Kidney (tissue), 13 donors: ENCODE measurements at regions not wholly inside any gene's neighbourhood (a gene's known extent, or its start where the extent isn't known, plus 50 kb on each side); places are given as distances from the start of the nearest gene placed in this dataset.

ENCODE experiments used
- DNase-seq, 5 donors: peaks; one replicate each; pipeline ENCODE4 v3.0.0-alpha.2; 2013 to 2020
- FAIRE-seq: peaks from 2 replicates; lab custom pipeline; 2012; peaks lifted over from hg19 to GRCh38; lab: Jason Lieb, UNC
- H3K27ac ChIP-seq, 2 donors: one replicate each; pipeline ENCODE4 v1.7.0; 2013; ENCODE audit warnings: low read depth in 2 of 2, low read length in 2 of 2, inconsistent platforms in 1 of 2
- H3K27me3 ChIP-seq: one replicate; pipeline ENCODE4 v1.7.1; 2013; ENCODE audit warnings: low read length, inconsistent platforms; ENCODE audit not compliant: control insufficient read depth, insufficient read depth
- H3K36me3 ChIP-seq, 3 donors: one replicate each; pipeline versions ENCODE4 v1.7.0 to v1.7.1; 2013; ENCODE audit warnings: low read length in 3 of 3, control low read depth in 1 of 3, inconsistent platforms in 1 of 3; ENCODE audit not compliant: insufficient read depth in 3 of 3, control insufficient read depth in 2 of 3
- H3K4me1 ChIP-seq, 3 donors: one replicate each; pipeline versions ENCODE4 v1.7.0 to v1.7.1; 2013; ENCODE audit warnings: low read length in 3 of 3, inconsistent platforms in 1 of 3, low read depth in 1 of 3; ENCODE audit not compliant: control insufficient read depth in 2 of 3, insufficient read depth in 2 of 3
- H3K4me3 ChIP-seq, 3 donors: one replicate each; pipeline versions ENCODE4 v1.7.0 to v1.8.1; 2013; ENCODE audit warnings: low read length in 3 of 3, control low read depth in 1 of 3, inconsistent platforms in 1 of 3
- H3K9ac ChIP-seq, 3 donors: one replicate each; pipeline versions ENCODE4 v1.7.0 to v1.7.1; 2013; ENCODE audit warnings: low read length in 3 of 3, control low read depth in 1 of 3, inconsistent platforms in 1 of 3
- H3K9me3 ChIP-seq, 3 donors: one replicate each; pipeline versions ENCODE4 v1.7.0 to v1.7.1; 2013; ENCODE audit warnings: low read length in 3 of 3, control low read depth in 1 of 3, inconsistent platforms in 1 of 3; ENCODE audit not compliant: control insufficient read depth in 2 of 3, insufficient read depth in 1 of 3
- intact Hi-C: fragments of 100-400 bp; cut with DNase I; formaldehyde crosslinking; loops from one replicate; pipeline ENCODE4 v1.11.1; 2022
- TF ChIP-seq, protein P1 (sequence below): IDR thresholded peaks from 3 replicates; pipeline ENCODE4 v1.5.1; 2012; ENCODE audit warnings: mild to moderate bottlenecking, moderate library complexity, borderline replicate concordance; ENCODE audit not compliant: insufficient read depth; ENCODE audit errors: extremely low read depth
- donor health status: control.
- donor health status: control.
- donor health status: control.
- donor health status: control.
- donor health status: control.
- donor health status: DM: yes; HTN: yes; CAD: no.
- donor health status: Normal renal cell carcinoma (clear cell type).

DNA sequence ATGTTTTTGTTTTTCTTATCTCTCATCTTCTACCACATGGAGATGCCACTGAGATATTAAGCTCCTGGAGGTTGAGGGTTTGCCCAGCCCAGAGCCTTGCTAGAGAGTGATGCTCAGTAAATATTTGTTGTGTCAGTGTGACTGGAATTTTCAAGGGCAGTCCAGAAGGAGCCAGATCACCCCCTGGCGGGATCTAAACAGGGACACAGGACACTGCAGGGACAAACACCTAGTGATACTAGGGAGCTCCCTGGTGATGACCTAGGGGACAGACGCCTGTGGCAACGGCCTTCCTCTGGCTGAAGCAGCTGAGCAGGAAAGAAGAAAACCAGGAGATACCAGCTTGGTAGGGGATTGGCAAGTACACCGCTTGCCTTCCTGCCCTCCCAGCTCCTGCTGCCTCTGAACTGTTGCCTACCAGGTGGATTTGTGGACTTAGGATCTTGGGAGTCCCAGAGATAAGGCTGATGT, 714.4 kb upstream of the TBX3 start:
- H3K9me3 ChIP-seq = no peaks in the 10 kb centered on the region
- FAIRE-seq (no peak), DNase-seq (peak in 1 of 5 donors; percentile 36)
- no peaks in the 10 kb centered on the region for H3K27me3 ChIP-seq
- H3K9ac ChIP-seq = no peak overlapping the region
- no peak overlapping the region for H3K4me3 ChIP-seq
- H3K4me1 ChIP-seq = no peaks in the 10 kb centered on the region
- no peaks in the 10 kb centered on the region for H3K36me3 ChIP-seq
- H3K27ac ChIP-seq = no peak overlapping the region
- TF ChIP-seq, protein P1, sequence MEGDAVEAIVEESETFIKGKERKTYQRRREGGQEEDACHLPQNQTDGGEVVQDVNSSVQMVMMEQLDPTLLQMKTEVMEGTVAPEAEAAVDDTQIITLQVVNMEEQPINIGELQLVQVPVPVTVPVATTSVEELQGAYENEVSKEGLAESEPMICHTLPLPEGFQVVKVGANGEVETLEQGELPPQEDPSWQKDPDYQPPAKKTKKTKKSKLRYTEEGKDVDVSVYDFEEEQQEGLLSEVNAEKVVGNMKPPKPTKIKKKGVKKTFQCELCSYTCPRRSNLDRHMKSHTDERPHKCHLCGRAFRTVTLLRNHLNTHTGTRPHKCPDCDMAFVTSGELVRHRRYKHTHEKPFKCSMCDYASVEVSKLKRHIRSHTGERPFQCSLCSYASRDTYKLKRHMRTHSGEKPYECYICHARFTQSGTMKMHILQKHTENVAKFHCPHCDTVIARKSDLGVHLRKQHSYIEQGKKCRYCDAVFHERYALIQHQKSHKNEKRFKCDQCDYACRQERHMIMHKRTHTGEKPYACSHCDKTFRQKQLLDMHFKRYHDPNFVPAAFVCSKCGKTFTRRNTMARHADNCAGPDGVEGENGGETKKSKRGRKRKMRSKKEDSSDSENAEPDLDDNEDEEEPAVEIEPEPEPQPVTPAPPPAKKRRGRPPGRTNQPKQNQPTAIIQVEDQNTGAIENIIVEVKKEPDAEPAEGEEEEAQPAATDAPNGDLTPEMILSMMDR = no peak
- intact Hi-C loops = no loop called here

DNA sequence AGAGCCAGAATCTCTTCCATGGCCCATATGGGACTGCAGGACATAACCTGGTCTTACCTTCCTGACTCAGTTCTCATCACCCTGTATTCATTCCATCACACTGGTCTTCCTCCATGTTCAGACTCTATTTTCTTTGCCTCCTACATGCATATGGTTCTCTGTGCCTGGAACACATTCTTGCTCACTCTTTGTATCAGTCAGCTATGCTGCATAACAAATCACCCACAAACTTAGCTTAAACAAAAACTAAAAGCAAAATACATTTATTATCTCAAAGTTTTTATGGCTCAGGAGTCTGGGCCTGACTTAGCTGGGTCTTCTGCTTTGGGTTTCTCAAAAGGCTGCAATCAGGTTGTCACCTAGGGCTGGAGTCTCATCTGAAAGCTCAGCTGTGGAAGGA, 712.6 kb upstream of the TBX3 start:
- intact Hi-C loops = no loop called here
- DNase-seq (no peak), FAIRE-seq (no peak)
- no peaks in the 10 kb centered on the region for H3K9me3 ChIP-seq
- no peaks in the 10 kb centered on the region for H3K4me1 ChIP-seq
- no peaks in the 10 kb centered on the region for H3K36me3 ChIP-seq
- H3K9ac ChIP-seq = no peak overlapping the region
- no peaks in the 10 kb centered on the region for H3K27me3 ChIP-seq
- H3K4me3 ChIP-seq = no peak overlapping the region
- TF ChIP-seq, protein P1 = no peak
- no peak overlapping the region for H3K27ac ChIP-seq

DNA sequence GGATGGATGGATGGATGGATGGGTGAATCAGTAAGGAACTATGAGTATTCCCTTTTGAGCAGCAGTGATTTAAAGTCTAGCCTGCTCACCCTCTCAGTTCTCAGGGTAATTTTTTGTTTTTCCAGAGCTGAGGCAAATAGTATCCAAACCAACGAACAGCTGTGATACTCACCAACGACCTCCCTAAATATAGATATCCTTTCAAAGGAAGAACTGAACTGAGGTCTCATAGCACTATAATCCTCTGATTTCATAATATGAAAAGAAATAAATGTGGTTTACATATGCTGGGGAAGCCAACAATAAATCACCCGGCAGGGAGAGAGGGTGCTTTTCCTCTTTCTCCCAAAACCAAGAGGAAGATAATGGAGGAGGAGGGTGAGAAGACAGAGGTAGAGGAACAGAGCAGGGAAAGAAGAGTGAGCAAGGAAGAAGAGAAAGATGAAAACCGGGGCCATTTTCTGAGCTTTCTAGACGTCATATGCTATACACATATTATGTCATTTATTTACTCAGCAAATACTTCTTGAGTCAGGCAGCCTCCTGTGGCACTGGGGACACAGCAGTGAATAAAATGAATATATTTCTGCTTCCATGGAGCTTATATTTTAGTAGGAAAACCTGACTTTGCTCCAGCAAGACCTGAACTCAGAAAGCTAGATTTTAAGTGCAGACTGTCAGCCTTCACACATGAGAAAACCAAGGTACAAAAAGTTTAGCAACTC, 710.7 kb upstream of the TBX3 start:
- intact Hi-C loops = no loop called here
- peak in 1 of 5 donors; percentile 37 for DNase-seq

More for the DNA sequence above, 710.7 kb upstream of the TBX3 start:
- FAIRE-seq = no peak
- TF ChIP-seq, protein P1 = no peak
- H3K9ac ChIP-seq = no peak overlapping the region
- no peaks in the 10 kb centered on the region for H3K36me3 ChIP-seq
- H3K27ac ChIP-seq = no peak overlapping the region
- H3K4me3 ChIP-seq = no peak overlapping the region
- no peaks in the 10 kb centered on the region for H3K9me3 ChIP-seq
- no peaks in the 10 kb centered on the region for H3K27me3 ChIP-seq
- H3K4me1 ChIP-seq = no peaks in the 10 kb centered on the region
